ENCODE measurements at regions not wholly inside any gene's neighbourhood (a gene's known extent, or its start where the extent isn't known, plus 50 kb on each side); places are given as distances from the start of the nearest gene placed in this dataset.

GRCh38 chr3:147730284-147730683, 321.1 kb downstream of the ZIC1 start:
- TF ChIP-seq CTCF (conservative IDR thresholded peaks at IDR 0.05; ENCODE audit: low read depth): no peak
- ChIA-PET CTCF (no interaction called here), POLR2A (ENCODE audit: low non-redundant PET) (no interaction called here)
- H3K27ac ChIP-seq: no peak overlapping the region
- no peak for DNase-seq (ENCODE audit: low spot score)

- CTCF ChIA-PET: interaction anchor here (0.6 to 0.7 kb wide), 3 partner anchors 95 to 409 kb away, joined by 3 read pairs; no protein-coding TSS in a partner anchor
- POLR2A ChIA-PET (ENCODE audit: low non-redundant PET): no interaction called here
- no peak overlapping the region for H3K27ac ChIP-seq
- no peak for DNase-seq (ENCODE audit: low spot score)
- TF ChIP-seq CTCF (conservative IDR thresholded peaks at IDR 0.05; ENCODE audit: low read depth): no peak
Observed at GRCh38 chr3:147733217-147733616, 324.1 kb downstream of the ZIC1 start.

- DNase-seq (ENCODE audit: low spot score): no peak
- ChIA-PET POLR2A (ENCODE audit: low non-redundant PET) (no interaction called here), CTCF (interaction anchor here (0.8 kb wide), 1 partner anchor 10 kb away, joined by 3 read pairs; no protein-coding TSS in a partner anchor)
- no peak for TF ChIP-seq CTCF (conservative IDR thresholded peaks at IDR 0.05; ENCODE audit: low read depth)
- no peak overlapping the region for H3K27ac ChIP-seq
Observed at GRCh38 chr3:147735616-147736015, 326.5 kb downstream of the ZIC1 start.

- no peak for TF ChIP-seq CTCF (conservative IDR thresholded peaks at IDR 0.05; ENCODE audit: low read depth)
- CTCF ChIA-PET: interaction anchor here (0.8 kb wide), 1 partner anchor 11 kb away, joined by 3 read pairs; no protein-coding TSS in a partner anchor
- DNase-seq (ENCODE audit: low spot score): no peak
- POLR2A ChIA-PET (ENCODE audit: low non-redundant PET): no interaction called here
- no peak overlapping the region for H3K27ac ChIP-seq
Observed at GRCh38 chr3:147736226-147736625, 327.1 kb downstream of the ZIC1 start.

- no peak overlapping the region for H3K27ac ChIP-seq
- no peak for TF ChIP-seq CTCF (conservative IDR thresholded peaks at IDR 0.05; ENCODE audit: low read depth)
- no peak for DNase-seq (ENCODE audit: low spot score)
- ChIA-PET CTCF (no interaction called here), POLR2A (ENCODE audit: low non-redundant PET) (no interaction called here)
Observed at GRCh38 chr3:147737376-147737775, 328.2 kb downstream of the ZIC1 start.

GRCh38 chr3:147740928-147741327, 331.8 kb downstream of the ZIC1 start:
- ChIA-PET POLR2A (ENCODE audit: low non-redundant PET) (no interaction called here), CTCF (interaction anchor here (0.6 kb wide), 1 partner anchor 1400 kb away, joined by 4 read pairs; no protein-coding TSS in a partner anchor)
- TF ChIP-seq CTCF (conservative IDR thresholded peaks at IDR 0.05; ENCODE audit: low read depth): no peak
- H3K27ac ChIP-seq: no peak overlapping the region
- no peak for DNase-seq (ENCODE audit: low spot score)

- TF ChIP-seq CTCF (conservative IDR thresholded peaks at IDR 0.05; ENCODE audit: low read depth): no peak
- ChIA-PET CTCF (no interaction called here), POLR2A (ENCODE audit: low non-redundant PET) (no interaction called here)
- H3K27ac ChIP-seq: no peak overlapping the region
- DNase-seq (ENCODE audit: low spot score): no peak
Observed at GRCh38 chr3:147744967-147745366, 335.8 kb downstream of the ZIC1 start.

Measured in RWPE1 (cell line).